ENCODE measurements at regions not wholly inside any gene's neighbourhood (a gene's known extent, or its start where the extent isn't known, plus 50 kb on each side); places are given as distances from the start of the nearest gene placed in this dataset.

GRCh38 chr17:77886387-77886728 is 72.1 kb upstream of the TNRC6C start:
- Histone ChIP-seq H3K9ac (ENCODE audit: insufficient read depth in 1 of 2, low read depth in 2 of 2, low read length in 2 of 2) (peak overlapping the region in 1 of 2 experiments; percentile 5; a peak in 1 of 4 replicates), H3K79me2 (ENCODE audit: control insufficient read depth, insufficient read depth, low read length) (no peaks in the 10 kb centered on the region), H2AFZ (ENCODE audit: low read depth, low read length) (peak overlapping the region; percentile 50; the same call in 1 of the 2 replicates), H3K4me2 (ENCODE audit: insufficient read depth, low read length) (peak overlapping the region; percentile 43), H3K36me3 (ENCODE audit: control insufficient read depth, insufficient read depth, low read length) (no peaks in the 10 kb centered on the region), H3K9me3 (replicated peaks; ENCODE audit: control insufficient read depth, insufficient read depth, low read depth, low read length) (no peaks in the 10 kb centered on the region), H3K4me3 (no peak overlapping the region), H3K9me1 (ENCODE audit: control insufficient read depth, insufficient read depth, low read length) (no peaks in the 10 kb centered on the region), H4K20me1 (replicated peaks; ENCODE audit: control insufficient read depth, insufficient read depth, low read length) (no peaks in the 10 kb centered on the region), H3K27me3 (ENCODE audit: control insufficient read depth in 2 of 2, insufficient read depth in 2 of 2, low read length in 2 of 2) (peaks cover 23 to 70% of the 10 kb centered on the region in 2 experiments; a peak in 4 of 5 replicates), H3K4me1 (replicated peaks in 1 of 2; ENCODE audit: control insufficient read depth in 2 of 2, insufficient read depth in 2 of 2, low read length in 2 of 2) (peaks cover 24 to 37% of the 10 kb centered on the region in 2 experiments), H3K27ac (ENCODE audit: extremely low read depth, low read depth, low read length) (no peak overlapping the region)
- ATAC-seq (peak; percentile 82), DNase-seq (ENCODE audit: extremely low read depth in 1 of 4, low spot score in 3 of 4) (peak in 3 of 4 experiments; percentile 29 to 38 (median 33)), FAIRE-seq (no peak)
- 3% methylated on average over 13 of the region's 13 CpGs for WGBS (ENCODE audit: insufficient coverage, low coverage, missing lambda C conversion rate)
- CTCF ChIA-PET (ENCODE audit: low intra/inter-chr PET ratio), result no interaction called here
- intact Hi-C loops (cut with micrococcal nuclease) (loop anchor here (10.0 kb wide), 1 partner anchor 52 kb away; no protein-coding TSS in a partner anchor), in situ Hi-C loops (cut with MboI) (no loop called here)
- POLR2A ChIA-PET, result interaction anchor here (0.6 to 3.5 kb wide), 9 partner anchors 8 to 283 kb away, joined by 3 to 17 read pairs (median 4); no protein-coding TSS in a partner anchor
- no TSS peak for BruUV-seq (replicated peaks)
- TF ChIP-seq IFI16 (CRISPR knock-in tag; IDR thresholded peaks at IDR 0.05) (no peak), SMARCA5 (IDR thresholded peaks at IDR 0.05) (no peak), ZNF696 (CRISPR knock-in tag; conservative IDR thresholded peaks at IDR 0.05) (no peak), MAZ (CRISPR knock-in tag; conservative IDR thresholded peaks at IDR 0.05 in 1 of 2, IDR thresholded peaks at IDR 0.05 in 1 of 2) (0 out of 4 replicates have a peak, but pooled peaks of 1 of the 2 experiments have one; percentile 28), LARP7 (IDR thresholded peaks at IDR 0.05) (no peak), ZFP30 (CRISPR knock-in tag; IDR thresholded peaks at IDR 0.05; ENCODE audit: borderline replicate concordance) (no peak), BMI1 (IDR thresholded peaks at IDR 0.05; ENCODE audit: low read length) (no peak), ARHGAP35 (IDR thresholded peaks at IDR 0.05; ENCODE audit: partially characterized antibody) (no peak), PHTF2 (CRISPR knock-in tag; IDR thresholded peaks at IDR 0.05) (no peak), POLR2G (IDR thresholded peaks at IDR 0.05; ENCODE audit: low read depth, low read length) (peak; percentile 71), TEAD2 (tag; IDR thresholded peaks at IDR 0.05) (no peak), IRF9 (tag; IDR thresholded peaks at IDR 0.05) (no peak; the same call in 1 of the 2 replicates), ZNF778 (CRISPR knock-in tag; IDR thresholded peaks at IDR 0.05) (no peak), ZNF354B (CRISPR knock-in tag; IDR thresholded peaks at IDR 0.05) (no peak), ZBTB49 (CRISPR knock-in tag; IDR thresholded peaks at IDR 0.05; ENCODE audit: borderline replicate concordance) (no peak), ZNF184 (CRISPR knock-in tag; IDR thresholded peaks at IDR 0.05) (no peak), ZSCAN32 (CRISPR knock-in tag; IDR thresholded peaks at IDR 0.05) (no peak)
